Adrenal gland (tissue), 9 donors: ENCODE measurements at regions not wholly inside any gene's neighbourhood (a gene's known extent, or its start where the extent isn't known, plus 50 kb on each side); places are given as distances from the start of the nearest gene placed in this dataset.

Experiments
- DNase-seq, 7 donors: peaks; one replicate each; pipeline ENCODE4 v3.0.0-alpha.2; 2019 to 2020
- H3K27ac ChIP-seq, 5 donors: fragments of 200-600 bp; sonication (generic) in 4 of 5; 1 replicate in 3 of 5; 2 replicates in 2 of 5; pipeline versions ENCODE4 v1.5.1 to v1.8.0; 2016 to 2020; ENCODE audit warnings: mild to moderate bottlenecking in 1 of 5
- H3K27me3 ChIP-seq: fragments of 200-600 bp; 2 replicates; pipeline ENCODE4 v1.8.0; 2021
- H3K36me3 ChIP-seq, 2 donors: fragments of 200-600 bp; replicated peaks in 1 of 2; 1 replicate in 1 of 2; 2 replicates in 1 of 2; pipeline versions ENCODE4 v1.5.1 to v1.8.0; 2018 to 2022
- H3K4me1 ChIP-seq, 2 donors: fragments of 200-600 bp; replicated peaks in 1 of 2; 1 replicate in 1 of 2; 2 replicates in 1 of 2; pipeline versions ENCODE4 v1.5.1 to v1.8.0; 2018 to 2021
- H3K4me3 ChIP-seq, 4 donors: fragments of 200-600 bp; sonication (generic) in 3 of 4; one replicate each; pipeline ENCODE4 v1.5.1; 2016 to 2018
- H3K9me3 ChIP-seq, 3 donors: fragments of 200-600 bp; sonication (generic) in 1 of 3; replicated peaks in 1 of 3; 1 replicate in 2 of 3; 2 replicates in 1 of 3; pipeline versions ENCODE4 v1.5.1 to v1.8.0; 2016 to 2021
- CTCF ChIP-seq, 6 experiments: fragments of 450-650 bp in 4 of 6; fragments of 200-600 bp in 2 of 6; sonication (generic) in 1 of 6; IDR thresholded peaks; 1 replicate in 5 of 6; 2 replicates in 1 of 6; pipeline versions ENCODE4 v1.5.1 to v1.8.0; 2016 to 2021; ENCODE audit warnings: antibody characterized with exemption in 6 of 6, mild to moderate bottlenecking in 2 of 6, moderate library complexity in 1 of 6
- POLR2A ChIP-seq, 2 donors: fragments of 450-650 bp; IDR thresholded peaks; one replicate each; pipeline ENCODE4 v1.6.1; 2017; ENCODE audit warnings: antibody characterized with exemption in 2 of 2, mild to moderate bottlenecking in 2 of 2, moderate library complexity in 1 of 2
- WGBS, 4 donors: extraction: QIAGEN DNeasy Blood & Tissue Kit in 2 of 4; methylation state at CpG; one replicate each; pipeline versions ENCODE4 v1.1.5 to v1.1.7; 2013 to 2017; 5-methylcytosine and 5-hydroxymethylcytosine counted together
- intact Hi-C, 2 donors: fragments of 100-400 bp; cut with DNase I; formaldehyde crosslinking; loops; one replicate each; pipeline versions ENCODE4 v1.14.1 to v1.15.0; 2022 to 2023
- donor health status: healthy with polysubstance abuse.
- donor health status: Bipolar disorder and iron deficiency.
- donor health status: DM: yes; HTN: yes; CAD: no.
- donor health status: DM: no; HTN: no; CAD: no.
- donor health status: DM: no; HTN: no; CAD: no.

GRCh38 chr15:39219608-39220007, 361.3 kb upstream of the THBS1 start:
- no peaks in the 10 kb centered on the region for H3K36me3 ChIP-seq
- peaks cover 0 to 6% (median 0%) of the 10 kb centered on the region in 3 donors for H3K9me3 ChIP-seq
- H3K4me1 ChIP-seq: no peaks in the 10 kb centered on the region
- no peak overlapping the region for H3K4me3 ChIP-seq
- TF ChIP-seq CTCF (IDR thresholded peaks at IDR 0.05) (no peak), POLR2A (IDR thresholded peaks at IDR 0.05) (no peak)
- no peak for DNase-seq
- intact Hi-C loops: no loop called here
- H3K27ac ChIP-seq: no peak overlapping the region
- 60 to 73% (median 66%) methylated on average over 1 of the region's 1 CpG for WGBS, 4 donors
- H3K27me3 ChIP-seq: no peaks in the 10 kb centered on the region

- TF ChIP-seq CTCF (IDR thresholded peaks at IDR 0.05) (no peak), POLR2A (IDR thresholded peaks at IDR 0.05) (no peak)
- no peaks in the 10 kb centered on the region for H3K4me1 ChIP-seq
- peaks cover 0 to 9% (median 0%) of the 10 kb centered on the region in 3 donors for H3K9me3 ChIP-seq
- intact Hi-C loops: no loop called here
- H3K4me3 ChIP-seq: no peak overlapping the region
- no peaks in the 10 kb centered on the region for H3K36me3 ChIP-seq
- H3K27me3 ChIP-seq: no peaks in the 10 kb centered on the region
- H3K27ac ChIP-seq: no peak overlapping the region
- WGBS, 4 donors: 73 to 83% (median 80%) methylated on average over 2 of the region's 2 CpGs
- DNase-seq: no peak
Measured at GRCh38 chr15:39226169-39226937, 354.5 kb upstream of the THBS1 start.

GRCh38 chr15:39227001-39227400, 353.9 kb upstream of the THBS1 start:
- no peak for DNase-seq
- WGBS, 4 donors: 38 to 75% (median 57%) methylated on average over 1 of the region's 1 CpG
- Histone ChIP-seq H3K27ac (no peak overlapping the region), H3K4me3 (no peak overlapping the region), H3K4me1 (no peaks in the 10 kb centered on the region), H3K9me3 (peaks cover 0 to 9% (median 0%) of the 10 kb centered on the region in 3 donors), H3K27me3 (no peaks in the 10 kb centered on the region), H3K36me3 (no peaks in the 10 kb centered on the region)
- intact Hi-C loops: no loop called here
- TF ChIP-seq CTCF (IDR thresholded peaks at IDR 0.05) (no peak), POLR2A (IDR thresholded peaks at IDR 0.05) (no peak)

GRCh38 chr15:39228889-39229288, 352.0 kb upstream of the THBS1 start:
- Histone ChIP-seq H3K4me1 (no peaks in the 10 kb centered on the region), H3K27me3 (no peaks in the 10 kb centered on the region), H3K4me3 (no peak overlapping the region), H3K9me3 (peaks cover 0 to 9% (median 0%) of the 10 kb centered on the region in 3 donors), H3K36me3 (no peaks in the 10 kb centered on the region), H3K27ac (no peak overlapping the region)
- WGBS, 4 donors: 93 to 98% (median 95%) methylated on average over 1 of the region's 1 CpG
- intact Hi-C loops: no loop called here
- TF ChIP-seq CTCF (IDR thresholded peaks at IDR 0.05) (no peak), POLR2A (IDR thresholded peaks at IDR 0.05) (no peak)
- DNase-seq: no peak
